CD4-positive, alpha-beta T cell (primary cell): ENCODE measurements at regions not wholly inside any gene's neighbourhood (a gene's known extent, or its start where the extent isn't known, plus 50 kb on each side); places are given as distances from the start of the nearest gene placed in this dataset.

Source experiments
- ATAC-seq: fragments of 200-7000 bp; cut with Tn5 transposase; one replicate; pipeline ENCODE4 v1.10.0; 2022; ENCODE audit warnings: mild to moderate bottlenecking; ENCODE audit not compliant: poor library complexity
- CTCF ChIA-PET: fragments of 350-600 bp; sonication (Branson Sonifier 250); formaldehyde crosslinking; loops from one replicate; lab custom pipeline; 2021; ENCODE audit warnings: antibody characterized with exemption, inconsistent platforms; lab: Charles Lee
- POLR2A ChIA-PET: fragments of 350-600 bp; sonication (Branson Sonifier 250); formaldehyde crosslinking; loops from one replicate; lab custom pipeline; 2021; ENCODE audit warnings: antibody characterized with exemption, inconsistent platforms; lab: Charles Lee
- DNase-seq, 14 experiments: peaks; one replicate each; pipeline ENCODE4 v3.0.0-alpha.2; 2013 to 2020; ENCODE audit warnings: mixed read lengths in 2 of 14
- H3K27ac ChIP-seq, 2 donors: one replicate each; pipeline versions ENCODE4 v1.5.1 to v1.7.0; 2013; ENCODE audit warnings: low read length in 2 of 2, low read depth in 1 of 2, mild to moderate bottlenecking in 1 of 2
- H3K27me3 ChIP-seq, 2 experiments: 1 replicate in 1 of 2; 2 replicates in 1 of 2; pipeline versions ENCODE4 v1.6.1 to v1.7.0; 2013; ENCODE audit warnings: low read length in 2 of 2, control low read depth in 1 of 2, mild to moderate bottlenecking in 1 of 2, moderate library complexity in 1 of 2; ENCODE audit not compliant: insufficient read depth in 2 of 2, control insufficient read depth in 1 of 2
- H3K36me3 ChIP-seq: one replicate; pipeline ENCODE4 v1.6.1; 2013; ENCODE audit warnings: low read length, control low read depth; ENCODE audit not compliant: insufficient read depth
- H3K4me1 ChIP-seq: one replicate; pipeline ENCODE4 v1.6.1; 2013; ENCODE audit warnings: low read length, control low read depth; ENCODE audit not compliant: insufficient read depth
- H3K4me3 ChIP-seq: one replicate; pipeline ENCODE4 v1.5.1; 2013; ENCODE audit warnings: mild to moderate bottlenecking, low read length, moderate library complexity
- H3K9me3 ChIP-seq, 2 experiments: 1 replicate in 1 of 2; 2 replicates in 1 of 2; pipeline versions ENCODE4 v1.6.1 to v1.7.0; 2013; ENCODE audit warnings: low read length in 2 of 2, mild to moderate bottlenecking in 2 of 2, control low read depth in 1 of 2, moderate library complexity in 1 of 2; ENCODE audit not compliant: control insufficient read depth in 1 of 2, insufficient read depth in 1 of 2
- H3K27ac Mint-ChIP-seq: one replicate; pipeline ENCODE4 v1.8.0; 2020; ENCODE audit warnings: mixed read lengths
- H3K27me3 Mint-ChIP-seq: one replicate; pipeline ENCODE4 v1.8.0; 2021; ENCODE audit warnings: mixed read lengths
- H3K36me3 Mint-ChIP-seq: one replicate; pipeline ENCODE4 v1.8.0; 2021; ENCODE audit warnings: low read depth, mixed read lengths
- H3K4me1 Mint-ChIP-seq: one replicate; pipeline ENCODE4 v1.8.0; 2021; ENCODE audit warnings: low read depth, mixed read lengths
- H3K4me3 Mint-ChIP-seq: one replicate; pipeline ENCODE4 v1.8.0; 2020; ENCODE audit warnings: mild to moderate bottlenecking, mixed read lengths
- H3K9me3 Mint-ChIP-seq: one replicate; pipeline ENCODE4 v1.8.0; 2020; ENCODE audit warnings: mixed read lengths
- CTCF ChIP-seq: fragments of 200-600 bp; IDR thresholded peaks from one replicate; pipeline ENCODE4 v1.8.0; 2022; ENCODE audit warnings: antibody characterized with exemption, mild to moderate bottlenecking
- intact Hi-C, 2 experiments: fragments of 100-400 bp; cut with DNase I in 1 of 2; cut with micrococcal nuclease in 1 of 2; formaldehyde crosslinking; loops; one replicate each; pipeline versions ENCODE4 v1.15.1 to v1.9.0; 2023 to 2025; cut with DNase I, micrococcal nuclease

GRCh38 chr18:66874812-66875474 lies 271.1 kb upstream of the CDH19 start:
- Mint-ChIP-seq H3K27me3 (no peaks in the 10 kb centered on the region), H3K4me1 (no peaks in the 10 kb centered on the region), H3K4me3 (no peak overlapping the region), H3K9me3 (no peaks in the 10 kb centered on the region), H3K36me3 (no peaks in the 10 kb centered on the region), H3K27ac (no peak overlapping the region)
- ATAC-seq: no peak
- Histone ChIP-seq H3K27ac (no peak overlapping the region), H3K27me3 (no peaks in the 10 kb centered on the region), H3K4me3 (no peak overlapping the region), H3K4me1 (no peaks in the 10 kb centered on the region), H3K9me3 (no peaks in the 10 kb centered on the region), H3K36me3 (no peaks in the 10 kb centered on the region)
- intact Hi-C loops: no loop called here
- ChIA-PET POLR2A (no interaction called here), CTCF (no interaction called here)
- TF ChIP-seq CTCF: no peak
- DNase-seq: no peak

- Histone ChIP-seq H3K4me3 (no peak overlapping the region), H3K36me3 (no peaks in the 10 kb centered on the region), H3K27me3 (no peaks in the 10 kb centered on the region), H3K9me3 (no peaks in the 10 kb centered on the region), H3K4me1 (no peaks in the 10 kb centered on the region), H3K27ac (no peak overlapping the region)
- intact Hi-C loops: no loop called here
- Mint-ChIP-seq H3K27ac (no peak overlapping the region), H3K27me3 (no peaks in the 10 kb centered on the region), H3K36me3 (no peaks in the 10 kb centered on the region), H3K4me1 (no peaks in the 10 kb centered on the region), H3K4me3 (no peak overlapping the region), H3K9me3 (no peaks in the 10 kb centered on the region)
- DNase-seq: no peak
- ATAC-seq: no peak
- TF ChIP-seq CTCF: no peak
- POLR2A ChIA-PET: no interaction called here
- CTCF ChIA-PET: no interaction called here
Measured at GRCh38 chr18:66874375-66874774, 270.5 kb upstream of the CDH19 start.

- Histone ChIP-seq H3K36me3 (no peaks in the 10 kb centered on the region), H3K27me3 (no peaks in the 10 kb centered on the region), H3K27ac (no peak overlapping the region), H3K4me3 (no peak overlapping the region), H3K4me1 (no peaks in the 10 kb centered on the region), H3K9me3 (no peaks in the 10 kb centered on the region)
- no peak for TF ChIP-seq CTCF
- Mint-ChIP-seq H3K36me3 (no peaks in the 10 kb centered on the region), H3K27ac (no peak overlapping the region), H3K4me3 (no peak overlapping the region), H3K9me3 (no peaks in the 10 kb centered on the region), H3K27me3 (no peaks in the 10 kb centered on the region), H3K4me1 (no peaks in the 10 kb centered on the region)
- ChIA-PET CTCF (no interaction called here), POLR2A (no interaction called here)
- intact Hi-C loops: no loop called here
- ATAC-seq: no peak
- DNase-seq: no peak
Measured at GRCh38 chr18:66873899-66874298, 270.0 kb upstream of the CDH19 start.
